Cardiac septum (tissue), 1 donor: ENCODE measurements at regions not wholly inside any gene's neighbourhood (a gene's known extent, or its start where the extent isn't known, plus 50 kb on each side); places are given as distances from the start of the nearest gene placed in this dataset.

Experiments
- DNase-seq: peaks from one replicate; pipeline ENCODE4 v3.0.0-alpha.2; 2020; ENCODE audit warnings: low spot score
- intact Hi-C: fragments of 100-400 bp; cut with DNase I; formaldehyde crosslinking; loops from one replicate; pipeline ENCODE4 v1.14.0; 2022
- donor health status: DM: no; HTN: no; CAD: no.

- no peak for DNase-seq
- intact Hi-C loops, result no loop called here
These were observed 709.3 kb upstream of the RGMB start for GRCh38 chr5:98064118-98064685.

GRCh38 chr5:98065261-98065909, 708.1 kb upstream of the RGMB start:
- DNase-seq, result no peak
- intact Hi-C loops, result no loop called here

DNA sequence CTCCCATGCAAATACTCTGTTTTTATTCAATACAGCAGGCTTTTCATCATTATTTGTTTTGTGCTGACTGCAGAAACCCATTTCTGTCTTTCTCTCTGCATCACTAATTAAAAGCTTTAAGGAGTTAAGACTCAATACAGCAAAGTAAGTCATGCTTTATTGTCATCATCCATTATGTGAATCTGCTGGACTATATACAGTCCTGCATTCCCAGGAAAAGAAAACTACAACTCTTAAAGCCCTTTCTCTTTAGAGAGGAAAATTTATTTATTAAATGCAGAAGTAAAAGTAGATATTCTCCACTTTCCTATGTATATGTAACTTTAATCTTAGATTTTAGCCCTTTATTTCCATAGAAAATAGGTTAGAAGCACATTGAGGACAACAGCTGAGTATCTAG, 706.6 kb upstream of the RGMB start:
- no peak for DNase-seq
- intact Hi-C loops, result no loop called here

DNA sequence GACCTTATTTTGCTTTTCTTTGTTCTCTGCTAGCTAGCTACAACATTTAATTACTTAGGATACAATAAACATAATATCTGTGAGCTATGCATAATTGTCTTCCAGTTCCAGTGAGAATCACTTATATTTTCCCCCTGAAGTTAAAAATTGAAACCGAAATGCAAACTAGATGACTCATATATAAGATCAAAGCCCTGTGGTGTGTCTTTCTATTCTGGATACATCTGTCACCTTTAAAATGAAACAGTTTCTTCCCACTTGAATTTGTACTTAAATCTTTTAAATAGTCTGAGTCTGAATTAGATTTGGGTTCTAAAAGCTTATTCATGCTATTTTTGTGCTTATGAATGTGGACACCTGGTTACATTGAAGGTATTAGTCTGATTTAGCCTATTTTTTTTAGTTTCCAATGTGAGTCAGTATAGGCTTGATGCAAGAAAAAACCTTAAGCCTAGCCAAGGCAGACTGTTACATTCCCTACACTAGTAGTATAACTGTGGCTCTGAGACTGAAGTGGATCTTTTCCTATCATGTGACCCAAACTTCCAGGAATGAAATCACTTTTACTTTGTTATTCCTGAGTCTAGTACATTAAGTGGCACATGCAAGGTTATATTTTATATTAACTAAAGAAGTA, 703.5 kb upstream of the RGMB start:
- intact Hi-C loops, result no loop called here
- no peak for DNase-seq

DNA sequence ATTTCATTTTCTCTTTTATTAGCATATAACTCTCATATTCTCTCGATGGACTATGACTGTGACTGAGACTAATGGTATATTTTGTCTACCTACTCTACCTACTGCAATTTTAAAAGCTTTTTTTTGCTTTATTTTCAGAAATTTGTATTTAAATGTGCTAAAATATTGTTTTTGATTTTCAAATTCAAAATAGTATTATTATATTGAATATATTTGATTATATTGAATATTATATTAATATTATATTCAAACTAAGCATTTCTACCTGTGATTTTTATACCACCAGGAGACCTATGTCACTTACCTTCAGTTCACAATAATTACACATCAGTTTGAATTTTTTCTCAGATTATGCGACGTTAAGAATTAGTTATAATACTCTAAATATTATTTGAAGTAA, 700.5 kb upstream of the RGMB start:
- DNase-seq, result no peak
- intact Hi-C loops, result no loop called here

DNA sequence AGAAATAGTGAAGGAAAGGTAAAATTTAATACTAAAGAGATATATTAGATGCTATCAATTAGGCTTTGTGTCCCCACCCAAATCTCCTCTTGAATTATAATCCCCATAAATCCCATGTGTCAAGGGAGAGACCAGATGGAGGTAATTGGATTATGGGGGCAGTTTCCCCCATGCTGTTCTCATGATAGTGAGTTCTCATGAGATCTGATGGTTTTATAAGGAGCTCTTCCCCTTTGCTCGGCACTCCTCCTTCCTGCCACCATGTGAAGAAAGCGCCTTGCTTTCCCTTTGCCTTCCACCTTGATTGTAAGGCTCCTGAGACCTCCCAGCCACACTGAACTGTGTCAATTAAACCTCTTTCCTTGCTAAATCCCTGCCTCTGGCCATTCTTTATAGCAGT, 697.0 kb upstream of the RGMB start:
- DNase-seq, result no peak
- intact Hi-C loops, result no loop called here

- intact Hi-C loops, result no loop called here
- no peak for DNase-seq
These were observed 687.9 kb upstream of the RGMB start for GRCh38 chr5:98085593-98085992.

DNA sequence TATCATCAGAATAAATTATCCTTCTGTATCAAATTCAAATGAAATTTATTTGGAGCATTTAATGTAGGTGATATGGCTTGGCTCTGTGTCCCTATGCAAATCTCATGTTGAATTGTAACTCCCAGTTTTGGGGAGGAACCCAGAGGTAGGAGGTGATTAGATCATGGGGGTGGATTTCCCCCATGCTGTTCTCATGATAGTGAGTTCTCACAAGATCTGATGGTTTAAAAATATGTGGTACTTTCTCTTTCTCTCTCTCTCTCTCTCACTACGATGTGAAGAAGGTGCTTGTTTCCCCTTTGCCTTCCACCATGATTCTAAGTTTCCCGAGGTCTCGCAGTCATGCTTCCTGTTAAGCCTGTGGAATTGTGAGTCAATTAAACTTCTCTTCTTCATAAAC, 678.4 kb upstream of the RGMB start:
- intact Hi-C loops, result no loop called here
- no peak for DNase-seq

GRCh38 chr5:98096155-98096554, 677.3 kb upstream of the RGMB start:
- DNase-seq, result no peak
- intact Hi-C loops, result no loop called here

DNA sequence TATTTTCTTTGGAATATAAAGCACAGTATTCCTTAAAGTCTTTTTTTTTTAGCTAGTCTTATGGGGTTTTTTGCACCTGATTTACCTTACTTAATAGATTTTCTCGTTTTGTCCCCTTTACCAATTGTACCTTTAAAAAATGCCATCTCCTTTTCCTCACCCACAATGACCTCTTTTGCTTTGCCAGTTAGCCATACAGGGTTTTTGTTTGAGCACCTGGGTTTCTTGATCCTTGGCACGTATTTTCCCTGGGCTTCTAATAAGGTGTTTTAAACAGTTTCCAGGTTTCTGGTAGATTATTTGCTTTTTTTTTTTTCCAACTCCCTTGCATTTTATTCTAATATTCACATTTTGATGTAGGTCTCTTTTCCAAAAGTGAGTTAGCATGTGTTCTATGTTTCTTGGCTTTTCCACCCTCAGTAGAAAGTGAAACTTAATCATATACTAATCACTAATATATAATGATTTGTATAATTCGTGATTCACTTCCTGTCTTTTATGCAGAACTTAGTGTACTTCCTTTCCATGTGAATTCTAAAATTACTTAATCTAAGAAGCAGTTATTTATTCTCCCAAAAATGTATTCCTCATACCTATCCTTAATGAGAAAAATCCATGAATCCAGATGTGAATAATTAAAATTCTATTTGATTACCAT, 673.9 kb upstream of the RGMB start:
- intact Hi-C loops, result no loop called here
- DNase-seq, result no peak

DNA sequence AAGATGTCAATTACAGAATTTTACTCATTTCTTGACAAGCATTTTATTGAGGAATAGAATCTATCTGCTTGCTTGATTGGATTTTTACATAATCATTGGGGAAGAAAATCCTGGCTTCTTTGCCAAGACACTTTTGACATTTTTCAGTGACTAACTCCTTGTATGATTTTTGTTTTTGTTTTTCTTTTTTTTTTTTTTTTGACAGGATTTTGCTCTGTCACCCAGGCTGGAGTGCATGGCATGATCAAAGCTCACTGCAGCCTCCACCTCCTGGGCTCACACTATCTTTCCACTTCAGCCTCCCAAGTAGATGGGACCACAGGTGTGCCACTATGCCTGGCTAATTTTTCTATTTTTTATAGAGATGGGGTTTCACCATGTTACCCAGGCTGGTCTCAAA, 672.3 kb upstream of the RGMB start:
- no peak for DNase-seq
- intact Hi-C loops, result no loop called here

DNA sequence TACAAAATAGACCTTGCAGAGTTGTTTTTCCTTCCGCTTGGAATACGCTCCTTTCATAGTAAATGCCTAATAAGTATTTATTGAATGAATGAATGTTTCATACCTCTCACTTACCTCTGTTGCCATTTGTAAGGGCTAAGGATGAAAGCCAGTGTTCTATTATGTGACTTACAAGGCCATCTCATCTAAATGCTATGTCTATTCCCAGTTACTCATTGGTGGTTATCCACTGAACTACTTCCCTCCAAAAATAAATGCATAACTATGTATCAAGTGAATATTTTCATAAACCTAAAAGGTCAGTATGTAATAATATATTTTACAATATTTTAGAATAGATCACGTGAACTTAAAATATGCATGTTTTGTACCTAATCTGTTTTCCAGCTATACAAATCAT, 670.5 kb upstream of the RGMB start:
- DNase-seq, result no peak
- intact Hi-C loops, result no loop called here

- intact Hi-C loops, result no loop called here
- no peak for DNase-seq
These were observed 669.7 kb upstream of the RGMB start for GRCh38 chr5:98103807-98104206.

DNA sequence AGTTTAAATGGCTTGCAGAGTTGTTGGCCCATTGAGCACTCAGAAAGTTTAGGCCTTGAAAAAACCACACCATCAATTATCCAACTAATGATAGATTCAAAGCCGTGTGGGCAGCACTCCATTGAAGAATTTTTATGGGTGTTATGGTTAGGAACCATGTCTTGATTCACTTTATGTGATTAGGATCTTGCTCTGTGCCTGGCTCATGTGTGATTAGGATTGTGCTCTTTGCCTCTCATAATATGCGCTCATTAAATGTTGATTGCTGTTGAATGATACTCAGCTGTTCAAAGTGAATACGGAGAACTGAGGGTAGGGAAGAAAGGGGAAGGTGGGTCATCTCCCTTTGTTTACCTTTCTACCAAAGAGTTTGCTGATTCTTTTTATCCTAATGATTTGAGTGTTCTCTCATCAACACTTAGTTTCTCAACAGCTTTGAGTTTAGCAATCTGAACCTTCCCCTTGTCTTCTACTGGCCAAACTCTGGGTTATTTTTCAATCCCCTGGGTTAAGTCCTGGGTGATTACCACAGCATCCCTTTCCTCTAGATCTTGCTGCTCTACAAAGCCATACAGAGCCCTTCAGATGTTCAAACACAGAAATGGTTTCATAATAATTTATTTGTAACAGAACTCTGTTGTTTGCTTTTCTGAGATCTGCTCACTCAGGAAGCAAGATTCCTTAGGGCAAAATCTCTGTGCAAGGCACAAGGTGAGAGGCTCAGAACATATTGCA, 668.8 kb upstream of the RGMB start:
- DNase-seq, result no peak
- intact Hi-C loops, result no loop called here

DNA sequence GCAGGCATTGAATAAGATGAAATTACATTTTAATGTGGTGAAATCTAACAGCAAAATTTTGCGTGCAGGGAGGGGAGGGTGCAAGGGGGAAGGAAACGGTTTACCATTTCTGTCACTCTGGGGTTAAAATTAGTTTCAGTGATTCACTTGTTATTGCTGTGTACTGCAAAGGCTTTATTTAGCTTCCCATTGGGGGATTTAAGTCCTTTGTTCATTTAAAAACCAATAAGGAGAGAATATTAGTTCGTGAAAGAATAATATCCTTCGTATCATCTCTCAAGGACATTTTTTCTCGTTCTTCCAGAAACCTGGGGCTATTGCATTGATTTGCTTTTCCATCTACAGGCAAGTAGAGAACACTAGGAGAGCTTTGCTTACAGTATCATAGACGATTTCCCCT, 667.8 kb upstream of the RGMB start:
- intact Hi-C loops, result no loop called here
- DNase-seq, result no peak

- no peak for DNase-seq
- intact Hi-C loops, result no loop called here
These were observed 667.1 kb upstream of the RGMB start for GRCh38 chr5:98106116-98107031.

DNA sequence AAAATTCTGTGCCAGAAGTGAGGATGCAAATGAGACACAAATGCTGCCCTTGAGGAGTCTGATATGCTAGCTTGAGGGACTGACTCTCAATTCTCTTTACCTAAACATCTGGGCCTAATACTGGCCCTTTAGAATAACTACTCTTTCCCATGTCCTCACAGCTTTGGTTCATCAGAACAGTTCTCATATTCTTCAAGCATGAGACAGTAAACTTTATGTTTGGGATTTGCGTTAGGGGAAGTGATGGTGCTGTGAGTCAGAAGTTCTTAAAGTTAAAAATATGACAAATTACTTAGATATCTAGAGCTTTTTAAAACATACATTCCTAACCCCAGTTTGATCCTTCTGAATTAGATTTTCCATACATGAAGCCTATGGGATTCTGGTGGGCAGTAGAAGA, 665.0 kb upstream of the RGMB start:
- DNase-seq, result no peak
- intact Hi-C loops, result no loop called here

- no peak for DNase-seq
- intact Hi-C loops, result no loop called here
These were observed 663.9 kb upstream of the RGMB start for GRCh38 chr5:98109561-98110006.

DNA sequence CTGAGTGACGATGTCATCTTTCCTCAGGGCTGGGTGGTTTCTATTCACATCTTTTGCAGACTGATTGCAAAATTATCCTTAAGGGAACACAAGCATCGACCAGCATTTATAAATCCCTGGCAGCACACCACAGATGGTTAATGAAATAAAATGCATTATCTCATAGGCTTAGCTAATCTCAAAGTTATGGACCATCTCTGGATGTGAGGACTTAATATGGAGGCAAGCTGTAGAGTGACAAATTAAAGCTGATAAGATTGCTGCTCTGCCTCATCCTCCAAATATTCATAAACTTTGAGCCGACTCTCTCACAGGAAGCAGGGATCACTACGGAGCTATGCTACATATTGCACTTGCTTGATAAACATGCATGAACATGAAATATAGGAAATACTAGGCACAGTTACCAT, 663.2 kb upstream of the RGMB start:
- DNase-seq, result no peak
- intact Hi-C loops, result no loop called here
